Loucy (cell line): ENCODE measurements at regions not wholly inside any gene's neighbourhood (a gene's known extent, or its start where the extent isn't known, plus 50 kb on each side); places are given as distances from the start of the nearest gene placed in this dataset.
"Not testable (repeated sequence)": the region's sequence is repeated elsewhere in the genome, so short reads cannot be mapped to it uniquely, and the experiment has no call there.

Source experiments
- H2AFZ ChIP-seq: fragments of 200-600 bp; sonication (generic); 2 replicates; pipeline ENCODE4 v1.6.0; 2016; ENCODE audit warnings: antibody characterized with exemption, mild to moderate bottlenecking, low read length, moderate library complexity
- H3F3A ChIP-seq: fragments of 200-600 bp; 2 replicates; pipeline ENCODE4 v1.6.0; 2016; ENCODE audit warnings: antibody characterized with exemption, low read depth, mild to moderate bottlenecking
- H3K27me3 ChIP-seq: fragments of 200-600 bp; sonication (generic); 2 replicates; pipeline ENCODE4 v1.6.1; 2014; ENCODE audit warnings: low read length, mild to moderate bottlenecking; ENCODE audit not compliant: insufficient read depth, poor library complexity, severe bottlenecking
- H3K36me3 ChIP-seq: fragments of 200-600 bp; sonication (generic); 2 replicates; pipeline ENCODE4 v1.6.1; 2016; ENCODE audit warnings: low read length; ENCODE audit not compliant: insufficient read depth
- H3K4me1 ChIP-seq: fragments of 200-600 bp; sonication (generic); 2 replicates; pipeline ENCODE4 v1.5.1; 2014; ENCODE audit warnings: low read length, mild to moderate bottlenecking; ENCODE audit not compliant: insufficient read depth, poor library complexity, severe bottlenecking
- H3K4me2 ChIP-seq: fragments of 200-600 bp; sonication (generic); 2 replicates; pipeline ENCODE4 v1.6.0; 2014; ENCODE audit warnings: antibody characterized with exemption, low read length, low read depth, mild to moderate bottlenecking; ENCODE audit not compliant: poor library complexity, severe bottlenecking
- H3K4me3 ChIP-seq: fragments of 200-600 bp; sonication (generic); 2 replicates; pipeline ENCODE4 v1.5.1; 2014; ENCODE audit warnings: low read length, mild to moderate bottlenecking, mixed read lengths; ENCODE audit not compliant: poor library complexity, severe bottlenecking
- H3K79me2 ChIP-seq: fragments of 200-600 bp; sonication (generic); 2 replicates; pipeline ENCODE4 v1.6.1; 2014; ENCODE audit warnings: low read length; ENCODE audit not compliant: insufficient read depth
- H3K9ac ChIP-seq: fragments of 200-600 bp; sonication (generic); 2 replicates; pipeline ENCODE4 v1.6.0; 2014; ENCODE audit warnings: mild to moderate bottlenecking, low read depth, low read length, moderate library complexity; ENCODE audit not compliant: poor library complexity, severe bottlenecking
- H3K9me2 ChIP-seq: fragments of 200-600 bp; sonication (generic); replicated peaks from 2 replicates; pipeline ENCODE4 v1.6.1; 2016; ENCODE audit warnings: low read depth, low read length, mixed read lengths
- H3K9me3 ChIP-seq: fragments of 200-600 bp; sonication (generic); 2 replicates; pipeline ENCODE4 v1.6.1; 2014; ENCODE audit warnings: mild to moderate bottlenecking, antibody characterized with exemption, low read length, low read depth; ENCODE audit not compliant: insufficient read depth
- H4K20me1 ChIP-seq: fragments of 200-600 bp; sonication (generic); 2 replicates; pipeline ENCODE4 v1.6.0; 2014; ENCODE audit warnings: antibody characterized with exemption, low read length, mild to moderate bottlenecking; ENCODE audit not compliant: insufficient read depth, poor library complexity, severe bottlenecking
- CTCF ChIP-seq: fragments of 200-600 bp; sonication (generic); conservative IDR thresholded peaks from 2 replicates; pipeline ENCODE4 v1.5.1; 2014; ENCODE audit warnings: mild to moderate bottlenecking, antibody characterized with exemption, low read length
- EZH2phosphoT487 ChIP-seq: fragments of 200-600 bp; IDR thresholded peaks from 2 replicates; pipeline ENCODE4 v1.6.1; 2018; ENCODE audit warnings: antibody characterized with exemption, mild to moderate bottlenecking, moderate library complexity, borderline replicate concordance

- no peaks in the 10 kb centered on the region for H3F3A ChIP-seq
- no peaks in the 10 kb centered on the region for H3K9me2 ChIP-seq
- no peaks in the 10 kb centered on the region for H3K36me3 ChIP-seq
- no peaks in the 10 kb centered on the region for H4K20me1 ChIP-seq
- H3K9me3 ChIP-seq, result no peaks in the 10 kb centered on the region
- TF ChIP-seq CTCF, result no peak
- no peak for TF ChIP-seq EZH2phosphoT487
- no peaks in the 10 kb centered on the region for H3K4me1 ChIP-seq
- H3K9ac ChIP-seq, result no peak overlapping the region
- no peaks in the 10 kb centered on the region for H3K79me2 ChIP-seq
- H3K4me2 ChIP-seq, result no peak overlapping the region
- H2AFZ ChIP-seq, result no peak overlapping the region
- H3K4me3 ChIP-seq, result no peak overlapping the region
- H3K27me3 ChIP-seq, result no peaks in the 10 kb centered on the region
Measured at GRCh38 chr14:82963756-82964155, 1430.1 kb upstream of the SEL1L start.

GRCh38 chr14:82987502-82988124, 1454.0 kb upstream of the SEL1L start:
- H3K9me2 ChIP-seq, result no peaks in the 10 kb centered on the region; the same call in 1 of the 2 replicates
- H3K4me3 ChIP-seq, result no peak overlapping the region
- H3K79me2 ChIP-seq, result no peaks in the 10 kb centered on the region
- no peaks in the 10 kb centered on the region for H3K36me3 ChIP-seq
- no peaks in the 10 kb centered on the region for H4K20me1 ChIP-seq
- no peak overlapping the region for H3K9ac ChIP-seq
- TF ChIP-seq CTCF (no peak), EZH2phosphoT487 (no peak)
- no peaks in the 10 kb centered on the region for H3F3A ChIP-seq
- H3K27me3 ChIP-seq, result no peaks in the 10 kb centered on the region
- no peaks in the 10 kb centered on the region for H3K9me3 ChIP-seq
- no peak overlapping the region for H2AFZ ChIP-seq
- H3K4me2 ChIP-seq, result no peak overlapping the region
- no peaks in the 10 kb centered on the region for H3K4me1 ChIP-seq

GRCh38 chr14:82994547-82994946, 1460.9 kb upstream of the SEL1L start:
- not testable (repeated sequence) for H3K9me3 ChIP-seq

GRCh38 chr14:82999802-83000201, 1466.1 kb upstream of the SEL1L start:
- Histone ChIP-seq H3K4me1 (no peaks in the 10 kb centered on the region), H4K20me1 (no peaks in the 10 kb centered on the region), H2AFZ (no peak overlapping the region), H3K4me2 (no peak overlapping the region), H3K9me3 (no peaks in the 10 kb centered on the region), H3K36me3 (no peaks in the 10 kb centered on the region), H3K79me2 (no peaks in the 10 kb centered on the region), H3K9me2 (no peaks in the 10 kb centered on the region), H3K27me3 (no peaks in the 10 kb centered on the region), H3K4me3 (no peak overlapping the region), H3K9ac (no peak overlapping the region), H3F3A (no peaks in the 10 kb centered on the region)
- no peak for TF ChIP-seq EZH2phosphoT487
- TF ChIP-seq CTCF, result no peak

More at GRCh38 chr14:82994547-82994946, 1460.9 kb upstream of the SEL1L start:
- H3K4me2 ChIP-seq, H3K4me3 ChIP-seq, H3F3A ChIP-seq, H3K9ac ChIP-seq, H3K4me1 ChIP-seq, H3K9me2 ChIP-seq, H3K27me3 ChIP-seq, H2AFZ ChIP-seq, H4K20me1 ChIP-seq, H3K79me2 ChIP-seq, H3K36me3 ChIP-seq: not testable (repeated sequence)
